ENCODE measurements at regions not wholly inside any gene's neighbourhood (a gene's known extent, or its start where the extent isn't known, plus 50 kb on each side); places are given as distances from the start of the nearest gene placed in this dataset.

DNA sequence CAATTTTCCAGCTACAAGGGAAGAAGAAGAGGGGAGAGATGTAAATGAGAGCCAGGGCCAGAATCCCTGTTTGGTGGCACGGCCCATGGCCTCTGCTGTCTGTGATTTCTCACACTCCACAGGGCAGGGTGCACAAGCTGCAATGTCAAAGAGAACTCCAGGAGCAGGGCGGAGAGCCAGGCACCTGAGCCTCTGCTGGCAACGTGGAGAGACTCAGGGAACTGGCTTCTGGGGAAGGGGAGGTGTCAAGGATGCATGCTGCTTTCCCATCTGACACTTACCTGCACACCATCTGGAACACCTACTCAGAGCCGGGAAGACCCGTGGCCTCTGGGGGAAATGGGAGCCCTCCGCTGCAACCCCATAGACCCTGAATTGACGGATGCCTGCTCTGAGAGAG is 507.5 kb upstream of the NR2F2 start:
- TF ChIP-seq NRF1 (IDR thresholded peaks at IDR 0.05; ENCODE audit: low read depth, low read length) (no peak), CHD2 (IDR thresholded peaks at IDR 0.05; ENCODE audit: low read length, partially characterized antibody) (no peak), EP300 (IDR thresholded peaks at IDR 0.05; ENCODE audit: borderline replicate concordance in 1 of 2, low read depth in 1 of 2, low read length in 1 of 2) (no peak), FOSL2 (IDR thresholded peaks at IDR 0.05; ENCODE audit: borderline replicate concordance, low read depth) (no peak), SMC3 (IDR thresholded peaks at IDR 0.05; ENCODE audit: low read depth, low read length) (no peak), FOXJ3 (CRISPR knock-in tag; IDR thresholded peaks at IDR 0.05) (no peak), EZH2phosphoT487 (IDR thresholded peaks at IDR 0.05; ENCODE audit: borderline replicate concordance, low read depth) (no peak), MXI1 (IDR thresholded peaks at IDR 0.05; ENCODE audit: low read depth, low read length) (no peak), TEAD4 (IDR thresholded peaks at IDR 0.05; ENCODE audit: borderline replicate concordance, insufficient read depth) (no peak), MEF2A (IDR thresholded peaks at IDR 0.05; ENCODE audit: borderline replicate concordance, low read depth) (no peak), USF2 (IDR thresholded peaks at IDR 0.05; ENCODE audit: borderline replicate concordance, low read depth, low read length) (no peak)
- DNase-seq = no peak
- Histone ChIP-seq H3K9me3 (no peaks in the 10 kb centered on the region), H3K9ac (no peak overlapping the region), H3K4me2 (no peak overlapping the region), H3K79me2 (ENCODE audit: insufficient read depth) (no peaks in the 10 kb centered on the region), H3K27ac (ENCODE audit: low read depth in 2 of 2, low read length in 1 of 2) (no peak overlapping the region), H3K4me3 (ENCODE audit: low read depth in 2 of 2, low read length in 1 of 2) (no peak overlapping the region), H4K20me1 (ENCODE audit: insufficient read depth) (no peaks in the 10 kb centered on the region), H3K9me2 (no peaks in the 10 kb centered on the region), H3K4me1 (ENCODE audit: control insufficient read depth in 1 of 2, insufficient read depth in 2 of 2, low read depth in 1 of 2, low read length in 1 of 2) (no peaks in the 10 kb centered on the region), H2AFZ (ENCODE audit: low read depth) (no peak overlapping the region), H3K27me3 (ENCODE audit: insufficient read depth) (no peaks in the 10 kb centered on the region), H3K36me3 (replicated peaks in 1 of 2; ENCODE audit: control insufficient read depth in 1 of 2, insufficient read depth in 2 of 2, low read length in 1 of 2) (no peaks in the 10 kb centered on the region), H3F3A (replicated peaks; ENCODE audit: insufficient read depth) (no peaks in the 10 kb centered on the region)
- POLR2A ChIA-PET = no interaction called here
- CTCF ChIA-PET = no interaction called here
- WGBS (ENCODE audit: low lambda C conversion rate) = 7% methylated on average over 5 of the region's 7 CpGs

- H3K27me3 ChIP-seq (ENCODE audit: insufficient read depth) = no peaks in the 10 kb centered on the region
- H3K27ac ChIP-seq (ENCODE audit: low read depth in 2 of 2, low read length in 1 of 2) = no peak overlapping the region
- ChIA-PET CTCF (interaction anchor here (1.3 kb wide), 1 partner anchor 12 kb away, joined by 3 read pairs; no protein-coding TSS in a partner anchor), POLR2A (no interaction called here)
- no peaks in the 10 kb centered on the region for H3K36me3 ChIP-seq (replicated peaks in 1 of 2; ENCODE audit: control insufficient read depth in 1 of 2, insufficient read depth in 2 of 2, low read length in 1 of 2)
- DNase-seq = no peak
- no peak overlapping the region for H3K4me2 ChIP-seq
- H3K9me2 ChIP-seq = no peaks in the 10 kb centered on the region
- H4K20me1 ChIP-seq (ENCODE audit: insufficient read depth) = no peaks in the 10 kb centered on the region
- H3K79me2 ChIP-seq (ENCODE audit: insufficient read depth) = no peaks in the 10 kb centered on the region
- H3K4me3 ChIP-seq (ENCODE audit: low read depth in 2 of 2, low read length in 1 of 2) = no peak overlapping the region
- TF ChIP-seq, protein P1, sequence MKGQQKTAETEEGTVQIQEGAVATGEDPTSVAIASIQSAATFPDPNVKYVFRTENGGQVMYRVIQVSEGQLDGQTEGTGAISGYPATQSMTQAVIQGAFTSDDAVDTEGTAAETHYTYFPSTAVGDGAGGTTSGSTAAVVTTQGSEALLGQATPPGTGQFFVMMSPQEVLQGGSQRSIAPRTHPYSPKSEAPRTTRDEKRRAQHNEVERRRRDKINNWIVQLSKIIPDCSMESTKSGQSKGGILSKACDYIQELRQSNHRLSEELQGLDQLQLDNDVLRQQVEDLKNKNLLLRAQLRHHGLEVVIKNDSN (IDR thresholded peaks at IDR 0.05; ENCODE audit: borderline replicate concordance, low read depth) = no peak
- TF ChIP-seq YY1 (IDR thresholded peaks at IDR 0.05; ENCODE audit: low read depth) (no peak), RCOR1 (IDR thresholded peaks at IDR 0.05; ENCODE audit: low read length) (no peak), TCF12 (IDR thresholded peaks at IDR 0.05) (no peak)
- H3K9me3 ChIP-seq = no peaks in the 10 kb centered on the region
- H3F3A ChIP-seq (replicated peaks; ENCODE audit: insufficient read depth) = no peaks in the 10 kb centered on the region
- no peak overlapping the region for H2AFZ ChIP-seq (ENCODE audit: low read depth)
- no peak overlapping the region for H3K9ac ChIP-seq
- no peaks in the 10 kb centered on the region for H3K4me1 ChIP-seq (ENCODE audit: control insufficient read depth in 1 of 2, insufficient read depth in 2 of 2, low read depth in 1 of 2, low read length in 1 of 2)
- 30% methylated on average over 2 of the region's 2 CpGs for WGBS (ENCODE audit: low lambda C conversion rate)
Observed at GRCh38 chr15:95825208-95825607, 505.3 kb upstream of the NR2F2 start.
